WTC11 (cell line): ENCODE measurements at regions not wholly inside any gene's neighbourhood (a gene's known extent, or its start where the extent isn't known, plus 50 kb on each side); places are given as distances from the start of the nearest gene placed in this dataset.

Source experiments
- ATAC-seq: fragments of 200-7000 bp; cut with Tn5 transposase; 2 replicates; pipeline ENCODE4 v1.10.0; 2021; ENCODE audit warnings: mild to moderate bottlenecking, moderate library complexity
- CTCF ChIA-PET: fragments of 300-600 bp; sonication (Branson Sonifier 250); formaldehyde crosslinking; loops from one replicate; lab custom pipeline; 2021; ENCODE audit warnings: antibody characterized with exemption; lab: Charles Lee
- POLR2A ChIA-PET: fragments of 350-600 bp; sonication (Branson Sonifier 250); formaldehyde crosslinking; loops from one replicate; lab custom pipeline; 2021; ENCODE audit warnings: antibody characterized with exemption; lab: Charles Lee
- DNase-seq: peaks from one replicate; pipeline ENCODE4 v3.0.0; 2021; ENCODE audit warnings: low spot score
- H3K27ac Mint-ChIP-seq: 2 replicates; pipeline ENCODE4 v1.8.0; 2021; ENCODE audit warnings: mixed read lengths
- H3K27me3 Mint-ChIP-seq: 2 replicates; pipeline ENCODE4 v1.8.0; 2021; ENCODE audit warnings: low read depth, mild to moderate bottlenecking, moderate library complexity, mixed read lengths
- H3K36me3 Mint-ChIP-seq: 2 replicates; pipeline ENCODE4 v1.8.0; 2021; ENCODE audit warnings: mixed read lengths
- H3K4me1 Mint-ChIP-seq: 2 replicates; pipeline ENCODE4 v1.8.0; 2022; ENCODE audit warnings: mixed read lengths
- H3K4me3 Mint-ChIP-seq: 2 replicates; pipeline ENCODE4 v1.8.0; 2021; ENCODE audit warnings: mild to moderate bottlenecking, moderate library complexity, mixed read lengths
- H3K9me3 Mint-ChIP-seq: 2 replicates; pipeline ENCODE4 v1.8.0; 2021; ENCODE audit warnings: mixed read lengths
- CREM ChIP-seq: sonication (generic); formaldehyde crosslinking; IDR thresholded peaks from 2 replicates; pipeline ENCODE4 v1.8.1; 2022; ENCODE audit warnings: mild to moderate bottlenecking, missing genetic modification reagents, moderate library complexity
- EMX1 ChIP-seq: fragments of 250-450 bp; sonication (Bioruptor Pico); IDR thresholded peaks from 2 replicates; pipeline ENCODE4 v1.8.0; 2021; ENCODE audit warnings: mild to moderate bottlenecking
- FOXP1 ChIP-seq: sonication (generic); formaldehyde crosslinking; IDR thresholded peaks from 2 replicates; pipeline ENCODE4 v1.8.0; 2022; ENCODE audit warnings: missing genetic modification reagents, mild to moderate bottlenecking, moderate library complexity, borderline replicate concordance
- GABPB1 ChIP-seq: sonication (generic); formaldehyde crosslinking; IDR thresholded peaks from 2 replicates; pipeline ENCODE4 v1.8.1; 2023; ENCODE audit warnings: mild to moderate bottlenecking, missing genetic modification reagents
- GRHL2 ChIP-seq: fragments of 250-450 bp; sonication (Bioruptor Pico); IDR thresholded peaks from 2 replicates; pipeline ENCODE4 v1.8.0; 2022; ENCODE audit warnings: mild to moderate bottlenecking, moderate library complexity; ENCODE audit not compliant: insufficient replicate concordance, severe bottlenecking
- NFE2L1 ChIP-seq: sonication (generic); formaldehyde crosslinking; IDR thresholded peaks from 2 replicates; pipeline ENCODE4 v1.8.1; 2023; ENCODE audit warnings: missing genetic modification reagents
- SP1 ChIP-seq: sonication (generic); formaldehyde crosslinking; conservative IDR thresholded peaks from 2 replicates; pipeline ENCODE4 v1.8.1; 2022; ENCODE audit warnings: missing genetic modification reagents
- ZNF671 ChIP-seq: fragments of 250-450 bp; sonication (Bioruptor Pico); IDR thresholded peaks from 2 replicates; pipeline ENCODE4 v1.8.0; 2021; ENCODE audit warnings: mild to moderate bottlenecking
- TF ChIP-seq, protein P1 (sequence below): sonication (generic); formaldehyde crosslinking; IDR thresholded peaks from 2 replicates; pipeline ENCODE4 v1.8.1; 2023; ENCODE audit warnings: mild to moderate bottlenecking, missing genetic modification reagents
- TF ChIP-seq, protein P2 (sequence below): sonication (generic); formaldehyde crosslinking; IDR thresholded peaks from 2 replicates; pipeline ENCODE4 v1.8.0; 2023; ENCODE audit warnings: missing genetic modification reagents, mild to moderate bottlenecking, borderline replicate concordance
- TF ChIP-seq, protein P3 (sequence below): sonication (generic); formaldehyde crosslinking; IDR thresholded peaks from 2 replicates; pipeline ENCODE4 v1.8.0; 2022; ENCODE audit warnings: mild to moderate bottlenecking, missing genetic modification reagents
- TF ChIP-seq, protein P4 (sequence below): fragments of 250-450 bp; sonication (Bioruptor Pico); conservative IDR thresholded peaks from 2 replicates; pipeline ENCODE4 v1.9.0; 2021; ENCODE audit warnings: mild to moderate bottlenecking
- TF ChIP-seq, protein P5 (sequence below): sonication (generic); formaldehyde crosslinking; IDR thresholded peaks from 2 replicates; pipeline ENCODE4 v1.8.1; 2023; ENCODE audit warnings: mild to moderate bottlenecking, missing genetic modification reagents, borderline replicate concordance
- TF ChIP-seq, protein P6 (sequence below): sonication (generic); formaldehyde crosslinking; IDR thresholded peaks from 2 replicates; pipeline ENCODE4 v1.8.1; 2022; ENCODE audit warnings: mild to moderate bottlenecking, missing genetic modification reagents, moderate library complexity, borderline replicate concordance
- TF ChIP-seq, protein P7 (sequence below): fragments of 250-450 bp; sonication (Bioruptor Pico); IDR thresholded peaks from 2 replicates; pipeline ENCODE4 v1.9.0; 2021; ENCODE audit warnings: mild to moderate bottlenecking, borderline replicate concordance

DNA sequence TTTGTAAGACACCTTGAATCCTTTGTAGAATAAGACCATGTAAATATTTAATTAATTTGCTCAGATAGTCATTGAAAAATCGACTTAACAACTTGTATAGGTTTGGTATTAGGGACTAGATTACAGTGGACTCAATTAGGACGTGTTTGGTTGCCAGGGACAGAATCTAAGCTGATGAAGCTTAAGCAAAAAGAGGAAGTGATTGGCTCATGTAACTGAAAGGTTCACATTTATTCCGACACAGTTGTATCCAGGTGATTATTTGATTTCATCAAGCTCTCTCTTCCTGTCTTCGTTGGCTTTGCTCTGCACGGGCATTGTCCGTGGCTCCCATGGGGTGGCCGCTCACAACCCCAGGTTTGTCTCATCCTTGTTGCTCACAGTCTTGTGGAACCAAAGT lies 146.4 kb downstream of the C11orf91 start (continued):
- TF ChIP-seq, protein P1, sequence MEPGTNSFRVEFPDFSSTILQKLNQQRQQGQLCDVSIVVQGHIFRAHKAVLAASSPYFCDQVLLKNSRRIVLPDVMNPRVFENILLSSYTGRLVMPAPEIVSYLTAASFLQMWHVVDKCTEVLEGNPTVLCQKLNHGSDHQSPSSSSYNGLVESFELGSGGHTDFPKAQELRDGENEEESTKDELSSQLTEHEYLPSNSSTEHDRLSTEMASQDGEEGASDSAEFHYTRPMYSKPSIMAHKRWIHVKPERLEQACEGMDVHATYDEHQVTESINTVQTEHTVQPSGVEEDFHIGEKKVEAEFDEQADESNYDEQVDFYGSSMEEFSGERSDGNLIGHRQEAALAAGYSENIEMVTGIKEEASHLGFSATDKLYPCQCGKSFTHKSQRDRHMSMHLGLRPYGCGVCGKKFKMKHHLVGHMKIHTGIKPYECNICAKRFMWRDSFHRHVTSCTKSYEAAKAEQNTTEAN (CRISPR knock-in tag), result no peak
- TF ChIP-seq ZNF671 (CRISPR knock-in tag), result no peak
- TF ChIP-seq, protein P2, sequence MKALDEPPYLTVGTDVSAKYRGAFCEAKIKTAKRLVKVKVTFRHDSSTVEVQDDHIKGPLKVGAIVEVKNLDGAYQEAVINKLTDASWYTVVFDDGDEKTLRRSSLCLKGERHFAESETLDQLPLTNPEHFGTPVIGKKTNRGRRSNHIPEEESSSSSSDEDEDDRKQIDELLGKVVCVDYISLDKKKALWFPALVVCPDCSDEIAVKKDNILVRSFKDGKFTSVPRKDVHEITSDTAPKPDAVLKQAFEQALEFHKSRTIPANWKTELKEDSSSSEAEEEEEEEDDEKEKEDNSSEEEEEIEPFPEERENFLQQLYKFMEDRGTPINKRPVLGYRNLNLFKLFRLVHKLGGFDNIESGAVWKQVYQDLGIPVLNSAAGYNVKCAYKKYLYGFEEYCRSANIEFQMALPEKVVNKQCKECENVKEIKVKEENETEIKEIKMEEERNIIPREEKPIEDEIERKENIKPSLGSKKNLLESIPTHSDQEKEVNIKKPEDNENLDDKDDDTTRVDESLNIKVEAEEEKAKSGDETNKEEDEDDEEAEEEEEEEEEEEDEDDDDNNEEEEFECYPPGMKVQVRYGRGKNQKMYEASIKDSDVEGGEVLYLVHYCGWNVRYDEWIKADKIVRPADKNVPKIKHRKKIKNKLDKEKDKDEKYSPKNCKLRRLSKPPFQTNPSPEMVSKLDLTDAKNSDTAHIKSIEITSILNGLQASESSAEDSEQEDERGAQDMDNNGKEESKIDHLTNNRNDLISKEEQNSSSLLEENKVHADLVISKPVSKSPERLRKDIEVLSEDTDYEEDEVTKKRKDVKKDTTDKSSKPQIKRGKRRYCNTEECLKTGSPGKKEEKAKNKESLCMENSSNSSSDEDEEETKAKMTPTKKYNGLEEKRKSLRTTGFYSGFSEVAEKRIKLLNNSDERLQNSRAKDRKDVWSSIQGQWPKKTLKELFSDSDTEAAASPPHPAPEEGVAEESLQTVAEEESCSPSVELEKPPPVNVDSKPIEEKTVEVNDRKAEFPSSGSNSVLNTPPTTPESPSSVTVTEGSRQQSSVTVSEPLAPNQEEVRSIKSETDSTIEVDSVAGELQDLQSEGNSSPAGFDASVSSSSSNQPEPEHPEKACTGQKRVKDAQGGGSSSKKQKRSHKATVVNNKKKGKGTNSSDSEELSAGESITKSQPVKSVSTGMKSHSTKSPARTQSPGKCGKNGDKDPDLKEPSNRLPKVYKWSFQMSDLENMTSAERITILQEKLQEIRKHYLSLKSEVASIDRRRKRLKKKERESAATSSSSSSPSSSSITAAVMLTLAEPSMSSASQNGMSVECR (CRISPR knock-in tag), result no peak
- TF ChIP-seq SP1, result no peak
- TF ChIP-seq, protein P3, sequence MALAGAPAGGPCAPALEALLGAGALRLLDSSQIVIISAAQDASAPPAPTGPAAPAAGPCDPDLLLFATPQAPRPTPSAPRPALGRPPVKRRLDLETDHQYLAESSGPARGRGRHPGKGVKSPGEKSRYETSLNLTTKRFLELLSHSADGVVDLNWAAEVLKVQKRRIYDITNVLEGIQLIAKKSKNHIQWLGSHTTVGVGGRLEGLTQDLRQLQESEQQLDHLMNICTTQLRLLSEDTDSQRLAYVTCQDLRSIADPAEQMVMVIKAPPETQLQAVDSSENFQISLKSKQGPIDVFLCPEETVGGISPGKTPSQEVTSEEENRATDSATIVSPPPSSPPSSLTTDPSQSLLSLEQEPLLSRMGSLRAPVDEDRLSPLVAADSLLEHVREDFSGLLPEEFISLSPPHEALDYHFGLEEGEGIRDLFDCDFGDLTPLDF, result no peak
- TF ChIP-seq CREM, result no peak
- no peak for TF ChIP-seq GABPB1
- TF ChIP-seq, protein P4, sequence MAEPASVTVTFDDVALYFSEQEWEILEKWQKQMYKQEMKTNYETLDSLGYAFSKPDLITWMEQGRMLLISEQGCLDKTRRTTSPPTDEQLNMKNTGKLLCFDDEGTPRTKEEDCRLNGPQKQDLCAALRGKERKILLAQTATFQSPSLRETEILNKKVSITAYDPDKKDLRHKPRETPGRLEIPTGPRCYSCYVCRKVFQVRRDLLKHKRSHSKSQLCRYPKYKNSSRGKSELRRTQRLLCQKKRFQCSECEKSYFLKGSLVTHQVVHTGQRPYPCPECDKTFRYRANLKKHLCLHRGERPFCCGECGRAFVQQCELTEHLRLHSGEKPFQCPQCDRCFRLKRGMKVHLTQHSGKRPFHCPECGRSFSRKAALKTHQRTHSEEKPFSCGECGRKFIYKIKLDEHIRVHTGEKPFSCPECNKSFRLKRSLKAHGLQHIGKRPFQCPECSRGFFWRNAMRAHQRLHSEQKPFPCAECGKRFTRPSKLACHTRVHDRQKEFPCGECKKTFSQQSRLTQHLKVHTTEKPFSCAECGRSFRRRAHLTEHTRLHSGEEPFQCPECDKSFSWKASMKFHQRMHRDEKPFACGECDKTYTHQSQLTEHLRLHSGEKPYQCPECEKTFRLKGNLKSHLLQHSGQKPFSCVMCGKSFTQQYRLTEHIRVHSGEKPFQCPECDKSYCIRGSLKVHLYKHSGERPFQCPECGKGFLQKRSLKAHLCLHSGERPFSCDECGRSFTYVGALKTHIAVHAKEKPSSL, result no peak

DNA sequence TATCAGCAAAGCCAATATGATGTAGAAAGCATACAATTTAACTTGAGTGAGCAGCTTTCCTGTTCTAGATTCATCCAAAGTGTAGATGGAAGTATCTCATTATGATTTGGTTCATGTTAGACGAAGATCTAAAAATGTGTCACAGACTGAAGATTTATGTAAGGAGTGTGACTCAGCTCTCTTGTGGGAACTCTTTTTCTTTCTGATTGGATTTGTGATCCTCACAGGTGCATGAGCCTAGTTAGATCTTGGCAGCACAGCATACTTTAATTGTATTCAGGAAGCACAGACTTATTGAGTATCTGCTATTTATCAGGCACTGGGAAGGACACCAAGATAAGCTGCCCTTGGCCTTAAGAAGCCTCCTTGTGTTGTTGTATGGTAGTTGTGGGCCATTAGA lies 147.1 kb downstream of the C11orf91 start:
- Mint-ChIP-seq H3K4me1 (peaks cover 5% of the 10 kb centered on the region), H3K27me3 (no peaks in the 10 kb centered on the region), H3K36me3 (no peaks in the 10 kb centered on the region), H3K27ac (no peak overlapping the region), H3K4me3 (no peak overlapping the region), H3K9me3 (no peaks in the 10 kb centered on the region)
- POLR2A ChIA-PET, result no interaction called here
- ATAC-seq (no peak), DNase-seq (no peak)
- TF ChIP-seq, protein P5, sequence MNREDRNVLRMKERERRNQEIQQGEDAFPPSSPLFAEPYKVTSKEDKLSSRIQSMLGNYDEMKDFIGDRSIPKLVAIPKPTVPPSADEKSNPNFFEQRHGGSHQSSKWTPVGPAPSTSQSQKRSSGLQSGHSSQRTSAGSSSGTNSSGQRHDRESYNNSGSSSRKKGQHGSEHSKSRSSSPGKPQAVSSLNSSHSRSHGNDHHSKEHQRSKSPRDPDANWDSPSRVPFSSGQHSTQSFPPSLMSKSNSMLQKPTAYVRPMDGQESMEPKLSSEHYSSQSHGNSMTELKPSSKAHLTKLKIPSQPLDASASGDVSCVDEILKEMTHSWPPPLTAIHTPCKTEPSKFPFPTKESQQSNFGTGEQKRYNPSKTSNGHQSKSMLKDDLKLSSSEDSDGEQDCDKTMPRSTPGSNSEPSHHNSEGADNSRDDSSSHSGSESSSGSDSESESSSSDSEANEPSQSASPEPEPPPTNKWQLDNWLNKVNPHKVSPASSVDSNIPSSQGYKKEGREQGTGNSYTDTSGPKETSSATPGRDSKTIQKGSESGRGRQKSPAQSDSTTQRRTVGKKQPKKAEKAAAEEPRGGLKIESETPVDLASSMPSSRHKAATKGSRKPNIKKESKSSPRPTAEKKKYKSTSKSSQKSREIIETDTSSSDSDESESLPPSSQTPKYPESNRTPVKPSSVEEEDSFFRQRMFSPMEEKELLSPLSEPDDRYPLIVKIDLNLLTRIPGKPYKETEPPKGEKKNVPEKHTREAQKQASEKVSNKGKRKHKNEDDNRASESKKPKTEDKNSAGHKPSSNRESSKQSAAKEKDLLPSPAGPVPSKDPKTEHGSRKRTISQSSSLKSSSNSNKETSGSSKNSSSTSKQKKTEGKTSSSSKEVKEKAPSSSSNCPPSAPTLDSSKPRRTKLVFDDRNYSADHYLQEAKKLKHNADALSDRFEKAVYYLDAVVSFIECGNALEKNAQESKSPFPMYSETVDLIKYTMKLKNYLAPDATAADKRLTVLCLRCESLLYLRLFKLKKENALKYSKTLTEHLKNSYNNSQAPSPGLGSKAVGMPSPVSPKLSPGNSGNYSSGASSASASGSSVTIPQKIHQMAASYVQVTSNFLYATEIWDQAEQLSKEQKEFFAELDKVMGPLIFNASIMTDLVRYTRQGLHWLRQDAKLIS (CRISPR knock-in tag), result no peak
- TF ChIP-seq EMX1 (no peak), NFE2L1 (CRISPR knock-in tag) (no peak)
- CTCF ChIA-PET, result no interaction called here

DNA sequence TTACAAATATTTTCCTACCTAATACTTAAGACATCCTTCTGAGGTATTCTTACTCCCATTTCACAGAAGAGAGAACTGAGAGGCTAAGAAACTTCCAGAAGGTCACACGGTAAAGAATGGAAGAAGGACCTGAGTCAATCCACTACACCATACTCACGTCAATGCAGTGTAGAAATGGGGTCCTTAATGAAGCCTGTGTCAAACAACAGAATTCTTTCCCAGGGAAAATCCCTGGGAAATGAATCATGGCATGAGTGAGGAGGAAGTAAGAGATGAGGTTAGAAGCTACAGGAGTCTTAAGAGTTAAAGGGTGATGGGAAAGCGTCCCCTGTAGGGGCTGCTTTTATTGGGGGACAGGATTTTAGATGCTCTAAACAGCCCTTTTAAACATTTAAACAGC lies 147.9 kb downstream of the C11orf91 start:
- DNase-seq (no peak), ATAC-seq (no peak)
- H3K27ac Mint-ChIP-seq, result no peak overlapping the region
- H3K36me3 Mint-ChIP-seq, result no peaks in the 10 kb centered on the region
- ChIA-PET POLR2A (no interaction called here), CTCF (no interaction called here)
- H3K27me3 Mint-ChIP-seq, result no peaks in the 10 kb centered on the region
- H3K4me1 Mint-ChIP-seq, result peaks cover 5% of the 10 kb centered on the region
- no peaks in the 10 kb centered on the region for H3K9me3 Mint-ChIP-seq
- H3K4me3 Mint-ChIP-seq, result no peak overlapping the region
- TF ChIP-seq GRHL2, result no peak
- TF ChIP-seq, protein P6, sequence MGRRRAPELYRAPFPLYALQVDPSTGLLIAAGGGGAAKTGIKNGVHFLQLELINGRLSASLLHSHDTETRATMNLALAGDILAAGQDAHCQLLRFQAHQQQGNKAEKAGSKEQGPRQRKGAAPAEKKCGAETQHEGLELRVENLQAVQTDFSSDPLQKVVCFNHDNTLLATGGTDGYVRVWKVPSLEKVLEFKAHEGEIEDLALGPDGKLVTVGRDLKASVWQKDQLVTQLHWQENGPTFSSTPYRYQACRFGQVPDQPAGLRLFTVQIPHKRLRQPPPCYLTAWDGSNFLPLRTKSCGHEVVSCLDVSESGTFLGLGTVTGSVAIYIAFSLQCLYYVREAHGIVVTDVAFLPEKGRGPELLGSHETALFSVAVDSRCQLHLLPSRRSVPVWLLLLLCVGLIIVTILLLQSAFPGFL (CRISPR knock-in tag), result no peak
- no peak for TF ChIP-seq NFE2L1 (CRISPR knock-in tag)
- TF ChIP-seq, protein P7, sequence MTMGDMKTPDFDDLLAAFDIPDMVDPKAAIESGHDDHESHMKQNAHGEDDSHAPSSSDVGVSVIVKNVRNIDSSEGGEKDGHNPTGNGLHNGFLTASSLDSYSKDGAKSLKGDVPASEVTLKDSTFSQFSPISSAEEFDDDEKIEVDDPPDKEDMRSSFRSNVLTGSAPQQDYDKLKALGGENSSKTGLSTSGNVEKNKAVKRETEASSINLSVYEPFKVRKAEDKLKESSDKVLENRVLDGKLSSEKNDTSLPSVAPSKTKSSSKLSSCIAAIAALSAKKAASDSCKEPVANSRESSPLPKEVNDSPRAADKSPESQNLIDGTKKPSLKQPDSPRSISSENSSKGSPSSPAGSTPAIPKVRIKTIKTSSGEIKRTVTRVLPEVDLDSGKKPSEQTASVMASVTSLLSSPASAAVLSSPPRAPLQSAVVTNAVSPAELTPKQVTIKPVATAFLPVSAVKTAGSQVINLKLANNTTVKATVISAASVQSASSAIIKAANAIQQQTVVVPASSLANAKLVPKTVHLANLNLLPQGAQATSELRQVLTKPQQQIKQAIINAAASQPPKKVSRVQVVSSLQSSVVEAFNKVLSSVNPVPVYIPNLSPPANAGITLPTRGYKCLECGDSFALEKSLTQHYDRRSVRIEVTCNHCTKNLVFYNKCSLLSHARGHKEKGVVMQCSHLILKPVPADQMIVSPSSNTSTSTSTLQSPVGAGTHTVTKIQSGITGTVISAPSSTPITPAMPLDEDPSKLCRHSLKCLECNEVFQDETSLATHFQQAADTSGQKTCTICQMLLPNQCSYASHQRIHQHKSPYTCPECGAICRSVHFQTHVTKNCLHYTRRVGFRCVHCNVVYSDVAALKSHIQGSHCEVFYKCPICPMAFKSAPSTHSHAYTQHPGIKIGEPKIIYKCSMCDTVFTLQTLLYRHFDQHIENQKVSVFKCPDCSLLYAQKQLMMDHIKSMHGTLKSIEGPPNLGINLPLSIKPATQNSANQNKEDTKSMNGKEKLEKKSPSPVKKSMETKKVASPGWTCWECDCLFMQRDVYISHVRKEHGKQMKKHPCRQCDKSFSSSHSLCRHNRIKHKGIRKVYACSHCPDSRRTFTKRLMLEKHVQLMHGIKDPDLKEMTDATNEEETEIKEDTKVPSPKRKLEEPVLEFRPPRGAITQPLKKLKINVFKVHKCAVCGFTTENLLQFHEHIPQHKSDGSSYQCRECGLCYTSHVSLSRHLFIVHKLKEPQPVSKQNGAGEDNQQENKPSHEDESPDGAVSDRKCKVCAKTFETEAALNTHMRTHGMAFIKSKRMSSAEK (CRISPR knock-in tag), result no peak
- no peak for TF ChIP-seq FOXP1 (CRISPR knock-in tag)
